SW 1271 (cell line): ENCODE measurements at regions not wholly inside any gene's neighbourhood (a gene's known extent, or its start where the extent isn't known, plus 50 kb on each side); places are given as distances from the start of the nearest gene placed in this dataset.

Experiments used
- DNase-seq, 2 experiments: peaks; one replicate each; lab custom pipeline; 2025; lab: John Stamatoyannopoulos, UW

DNA sequence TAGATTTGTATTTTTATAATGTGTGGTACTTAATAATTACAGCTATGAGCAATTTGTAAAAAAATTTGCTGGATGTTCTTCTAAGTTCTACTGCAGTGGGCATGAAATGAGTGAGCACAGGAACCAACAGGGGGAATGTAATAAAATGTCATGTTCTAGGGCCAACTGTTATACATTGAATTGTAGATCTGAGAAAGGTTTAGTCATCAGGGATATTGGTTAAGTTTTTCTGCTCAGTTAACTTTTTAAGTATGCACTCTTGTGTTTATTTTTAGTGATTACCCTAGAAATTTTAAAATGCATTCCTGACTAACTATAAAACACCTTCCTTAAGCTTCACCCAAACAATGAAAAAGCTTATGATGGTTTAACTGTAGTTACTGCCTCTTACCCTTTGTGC, 101.8 kb downstream of the CAND1 start:
- DNase-seq: no peak

DNA sequence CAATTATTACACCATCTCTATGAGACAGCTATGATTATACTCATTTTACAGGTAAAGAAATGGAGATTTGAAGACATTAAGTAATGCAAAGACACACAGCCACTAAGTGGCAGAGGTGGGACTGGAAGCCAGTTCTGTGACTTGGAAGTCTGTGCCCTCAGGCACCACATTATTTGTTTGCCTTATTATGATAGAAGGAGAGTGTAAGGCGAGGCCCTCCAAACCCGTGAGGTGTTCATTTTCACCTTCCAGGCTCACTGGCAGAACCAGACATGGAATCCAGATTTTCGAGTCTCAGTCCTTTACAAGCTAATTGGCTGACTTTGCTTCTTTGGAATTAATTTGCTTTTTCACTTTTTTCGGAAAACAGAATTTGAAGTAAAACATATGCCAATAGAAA, 107.9 kb downstream of the CAND1 start:
- DNase-seq: no peak

DNA sequence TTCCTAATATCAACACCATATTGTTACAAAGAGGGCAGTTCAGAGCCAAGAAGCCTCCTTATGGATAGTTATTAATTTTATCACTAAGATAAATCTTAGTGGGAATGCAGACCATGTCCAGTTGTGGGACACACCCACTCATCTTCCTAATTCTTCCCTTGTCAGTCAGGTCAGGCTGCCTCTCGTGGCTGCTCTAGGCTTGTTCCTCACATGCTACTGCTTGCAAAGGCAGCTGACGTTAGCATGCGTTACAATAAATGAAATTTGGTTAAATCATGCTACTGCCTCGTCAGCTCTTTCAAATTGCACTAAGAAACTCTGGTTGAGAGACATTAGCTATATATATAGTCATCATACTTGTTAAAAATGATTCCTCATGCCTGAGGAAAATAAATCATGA, 108.4 kb downstream of the CAND1 start:
- no peak for DNase-seq

DNA sequence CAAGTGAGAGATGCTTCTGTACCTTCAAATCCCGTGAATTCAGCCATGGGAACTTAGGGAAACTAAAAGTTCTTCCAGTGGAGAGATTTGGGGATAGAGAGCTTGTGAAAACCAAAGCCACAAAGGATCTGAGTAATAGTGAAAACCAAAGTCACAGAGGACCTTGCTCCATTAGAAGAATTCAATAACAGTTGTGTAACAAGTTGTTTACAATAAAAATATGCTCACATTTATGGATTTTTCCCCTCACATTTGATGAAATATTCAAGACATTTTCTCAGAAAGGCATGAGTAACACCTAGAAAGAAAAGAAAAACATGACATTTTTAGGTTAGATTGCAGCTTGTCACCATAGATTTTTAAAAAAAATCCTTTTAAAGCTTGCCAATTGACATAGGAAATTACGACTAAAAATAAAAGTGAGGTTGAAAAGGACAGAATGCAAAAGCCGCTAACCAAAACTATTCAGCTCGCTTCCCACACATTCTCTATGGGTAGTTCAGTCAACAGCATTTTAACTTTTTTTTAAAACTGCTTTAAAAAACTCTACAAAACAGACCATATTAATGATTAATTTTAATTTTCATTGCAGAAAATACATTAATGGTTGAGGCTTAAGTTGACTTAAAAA, 113.2 kb downstream of the CAND1 start:
- DNase-seq: no peak

DNA sequence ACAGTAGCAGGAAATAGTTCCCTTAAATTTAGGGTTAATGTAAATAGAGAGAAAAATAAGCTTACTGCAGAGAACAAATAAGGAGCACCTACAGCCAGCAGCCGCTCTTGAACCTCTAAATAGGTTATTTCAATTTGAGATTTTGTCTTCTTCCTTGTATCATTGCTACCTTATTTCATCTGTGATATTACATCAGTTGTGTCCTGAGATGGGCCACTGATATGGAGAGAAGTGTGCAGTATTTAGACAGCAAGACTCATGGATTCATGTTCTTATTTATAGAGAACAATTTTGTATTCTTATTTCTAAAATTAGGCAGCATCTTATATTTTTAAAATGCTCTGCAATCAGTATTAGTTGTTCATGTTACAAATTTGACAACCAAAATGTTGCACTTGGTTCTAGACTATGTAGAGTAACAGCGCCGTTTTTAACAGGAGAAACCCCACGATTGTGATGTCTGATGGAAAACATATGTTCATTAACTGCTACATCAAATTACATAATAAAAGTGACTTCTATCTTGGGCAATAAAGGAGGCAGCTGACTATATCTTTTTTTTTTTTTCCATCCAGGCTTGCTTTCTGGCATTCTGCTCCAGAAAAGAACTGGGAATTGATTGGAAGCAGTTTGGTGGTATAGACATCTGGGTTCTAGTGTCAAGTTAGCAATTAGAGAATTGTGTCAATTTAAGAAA, 117.9 kb downstream of the CAND1 start:
- DNase-seq: no peak

DNA sequence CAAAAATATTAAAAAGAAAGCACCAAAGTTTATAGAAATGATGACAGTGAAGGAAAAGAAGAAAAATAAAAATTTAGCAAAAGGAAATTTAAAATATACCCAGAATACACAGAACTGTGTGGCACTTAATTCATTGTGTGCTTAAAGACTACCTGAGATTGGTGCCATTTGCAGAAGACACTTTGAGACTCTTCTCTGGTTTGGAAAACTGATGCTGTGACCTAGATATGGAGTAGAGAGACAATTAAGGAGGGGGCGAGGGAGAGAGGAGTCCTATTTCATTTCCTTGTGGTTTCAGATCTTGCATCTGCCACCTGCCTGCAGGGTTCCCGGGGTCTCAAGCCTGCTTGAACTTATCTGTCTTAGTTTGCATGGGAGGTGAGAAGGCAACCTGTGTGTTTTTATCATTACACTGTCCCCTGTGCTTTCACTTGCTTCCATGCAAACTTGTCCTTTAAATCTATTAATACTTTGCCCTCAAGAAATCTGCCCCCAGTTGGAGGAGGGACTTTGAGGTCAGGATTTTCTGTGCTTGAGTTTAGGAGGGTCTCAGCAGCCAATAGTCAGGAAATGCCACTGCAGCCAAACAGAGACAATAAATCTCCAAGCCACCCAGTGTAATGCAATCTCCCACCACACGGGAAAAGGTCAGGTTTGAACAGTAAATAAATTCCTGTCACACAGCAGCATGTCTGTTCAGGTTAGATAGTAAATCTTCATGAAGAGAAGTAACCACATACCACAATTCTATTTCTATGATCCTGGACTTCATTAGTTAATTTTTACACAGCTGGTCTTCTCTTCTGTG, 119.4 kb downstream of the CAND1 start:
- no peak for DNase-seq

DNA sequence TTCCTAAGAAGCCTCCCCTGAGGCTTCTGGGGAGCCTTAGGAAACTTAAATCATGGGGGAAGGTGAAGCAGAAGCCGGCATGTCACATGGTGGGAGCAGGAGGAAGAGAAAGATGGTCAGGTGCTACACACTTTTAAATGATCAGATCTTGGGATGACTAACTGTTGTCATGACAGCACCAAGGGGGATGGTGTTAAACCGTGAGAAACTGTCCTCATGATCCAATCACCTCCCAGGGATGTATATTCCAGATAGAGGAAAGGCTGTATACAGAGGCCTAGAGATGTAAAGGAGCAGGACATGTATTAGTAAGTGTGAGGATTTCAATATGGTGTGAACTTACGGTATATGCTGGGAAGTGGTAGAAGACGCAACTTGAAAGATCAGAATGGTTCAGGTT, 121.1 kb downstream of the CAND1 start:
- DNase-seq: no peak

DNA sequence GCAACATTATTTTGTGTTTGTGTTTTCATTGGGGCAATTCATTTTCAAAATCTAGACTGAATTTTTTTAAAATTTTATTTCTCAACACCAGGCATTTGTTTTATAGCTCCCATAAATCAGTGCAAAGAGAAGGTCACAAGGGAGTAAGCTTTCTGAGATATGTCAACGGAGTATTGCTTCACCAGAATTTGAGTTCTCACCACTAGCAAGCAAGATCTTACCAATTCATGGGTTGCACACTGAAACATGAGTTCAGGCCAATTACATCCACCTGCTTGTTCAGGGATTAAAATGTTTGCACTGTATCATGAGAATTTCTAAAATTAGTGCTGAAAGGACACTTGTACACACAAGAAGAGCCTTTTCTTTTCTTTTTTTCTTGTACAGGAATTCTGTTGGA, 121.9 kb downstream of the CAND1 start:
- DNase-seq: no peak

DNA sequence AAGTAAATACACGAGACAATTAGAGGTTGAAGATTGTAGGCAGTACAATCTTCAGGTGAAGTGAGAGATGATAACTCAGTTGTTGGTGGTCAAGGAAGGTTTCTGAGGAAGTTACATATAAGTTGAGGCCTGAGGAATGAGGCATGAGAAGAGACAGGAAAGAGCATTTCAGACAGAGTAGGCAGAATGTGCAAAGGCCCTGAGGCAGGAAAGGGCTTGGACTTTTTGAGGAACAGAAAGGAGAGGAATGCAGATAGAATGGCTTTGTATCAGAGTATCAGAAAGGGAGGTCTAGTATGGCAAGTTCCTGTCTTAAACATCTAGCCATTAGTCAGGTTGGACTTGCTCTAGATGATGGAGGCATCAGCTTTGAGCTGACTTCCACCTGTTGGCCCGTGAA, 122.5 kb downstream of the CAND1 start:
- DNase-seq: no peak

DNA sequence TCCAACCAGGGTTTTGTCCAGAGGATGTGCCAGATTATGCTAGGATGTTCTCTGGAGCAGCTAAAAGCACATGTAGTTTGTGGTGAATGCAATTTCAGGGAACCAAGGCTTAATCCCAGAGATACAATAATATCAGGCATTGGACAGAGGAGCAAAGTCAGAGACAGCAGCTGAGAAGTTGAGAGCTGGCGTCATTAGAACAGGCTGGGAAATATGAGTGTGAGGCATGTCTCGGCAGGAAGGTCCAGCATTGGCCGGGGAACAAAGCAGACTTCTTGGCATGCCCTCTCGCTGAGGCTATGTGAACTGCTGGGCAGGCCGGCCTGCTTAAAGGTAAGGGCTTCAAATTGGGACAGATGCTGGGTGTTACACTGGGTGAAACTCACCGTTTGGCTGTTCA, 125.4 kb downstream of the CAND1 start:
- DNase-seq: no peak

DNA sequence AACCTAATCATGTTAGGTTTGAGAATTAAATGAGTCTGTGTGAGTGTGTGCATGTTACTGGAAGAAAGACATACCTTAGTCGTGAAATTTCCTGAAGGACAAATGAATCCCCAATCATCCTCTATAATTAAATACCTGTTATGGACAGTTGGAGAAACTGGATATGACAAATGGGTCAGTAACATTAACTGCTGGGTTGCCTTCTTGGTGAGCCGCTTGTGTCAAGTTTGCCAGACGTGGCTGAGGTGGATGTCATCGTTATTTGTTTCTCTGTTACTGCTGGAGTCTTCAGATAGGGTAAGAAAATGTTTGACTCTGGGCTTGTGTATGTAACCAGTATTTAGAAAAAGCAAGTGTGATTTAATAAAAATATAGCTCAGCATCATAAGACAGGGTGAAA, 131.6 kb downstream of the CAND1 start:
- DNase-seq: no peak

DNA sequence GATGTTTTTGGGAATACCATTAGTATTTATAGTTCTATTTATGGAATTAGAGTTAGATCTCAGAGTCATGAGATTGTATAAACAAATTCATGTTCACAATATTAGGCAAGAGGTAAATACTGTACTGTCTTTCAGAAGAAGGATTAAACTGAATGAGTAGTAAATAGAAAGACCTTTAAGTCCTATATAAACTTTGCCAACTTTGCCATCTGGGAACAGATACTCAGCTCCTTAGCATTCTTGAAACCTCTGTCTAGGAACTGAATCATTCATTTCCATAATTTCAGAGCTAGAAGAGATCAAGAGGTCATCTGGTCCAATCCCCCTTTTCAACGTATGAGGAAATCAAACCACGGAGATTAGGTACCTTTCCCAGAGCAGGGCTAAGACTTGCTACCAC, 141.1 kb downstream of the CAND1 start:
- DNase-seq: no peak

DNA sequence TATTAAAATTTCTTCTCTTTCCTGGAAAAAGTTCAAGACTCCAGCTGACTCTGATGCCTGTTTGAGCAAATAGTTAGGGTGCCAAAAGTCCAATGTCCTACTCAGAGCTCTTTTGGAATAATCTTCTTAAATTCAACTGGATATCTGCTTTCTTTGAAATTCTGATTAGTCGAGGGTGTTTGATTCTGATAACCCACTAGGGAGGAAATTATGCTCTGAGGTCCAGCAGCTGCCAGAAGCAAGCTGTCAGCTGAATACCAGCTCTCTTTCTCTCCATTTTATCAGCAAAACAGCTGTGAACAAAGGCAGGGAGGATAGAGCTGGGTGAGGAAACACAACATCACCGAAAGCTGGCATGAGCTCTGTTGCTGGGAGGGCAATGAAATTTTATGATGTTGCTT, 141.5 kb downstream of the CAND1 start:
- DNase-seq: no peak

DNA sequence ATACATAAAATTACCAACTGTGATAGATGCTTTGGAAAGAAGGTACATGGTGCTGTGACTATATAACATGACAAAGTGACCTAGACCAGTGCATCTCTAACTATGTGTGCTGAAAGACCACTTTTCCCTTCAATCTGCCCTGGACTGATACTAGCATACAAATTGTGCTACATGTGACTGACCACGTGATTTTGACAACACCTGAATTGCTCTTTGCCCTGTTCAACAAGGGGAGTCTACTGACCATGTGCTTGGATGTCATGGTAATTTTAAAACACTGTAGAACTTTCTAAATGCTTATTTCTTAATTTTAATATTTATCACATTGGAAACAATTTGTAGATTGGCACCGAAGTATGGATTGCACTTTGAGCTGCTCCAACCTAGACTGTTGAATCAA, 142.4 kb downstream of the CAND1 start:
- no peak for DNase-seq

DNA sequence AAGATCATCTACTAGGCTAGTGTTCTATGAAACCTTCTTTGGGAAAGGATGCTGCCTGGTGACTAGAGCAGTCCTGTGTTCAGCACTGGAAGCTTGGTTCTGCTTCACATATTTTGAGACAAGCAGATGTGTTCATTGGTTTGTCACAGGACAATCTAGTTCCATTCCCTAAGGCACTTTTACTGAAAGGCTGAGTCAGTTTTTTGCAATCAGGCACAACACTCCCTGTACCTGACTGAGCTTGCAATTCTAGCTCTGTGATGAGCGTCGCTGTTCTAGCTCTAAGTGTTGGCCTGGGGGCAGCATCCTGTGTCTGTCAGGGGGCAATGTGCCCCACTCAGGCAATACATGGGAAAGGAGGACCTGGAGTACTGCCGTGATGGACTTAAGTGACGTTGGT, 144.4 kb downstream of the CAND1 start:
- no peak for DNase-seq

DNA sequence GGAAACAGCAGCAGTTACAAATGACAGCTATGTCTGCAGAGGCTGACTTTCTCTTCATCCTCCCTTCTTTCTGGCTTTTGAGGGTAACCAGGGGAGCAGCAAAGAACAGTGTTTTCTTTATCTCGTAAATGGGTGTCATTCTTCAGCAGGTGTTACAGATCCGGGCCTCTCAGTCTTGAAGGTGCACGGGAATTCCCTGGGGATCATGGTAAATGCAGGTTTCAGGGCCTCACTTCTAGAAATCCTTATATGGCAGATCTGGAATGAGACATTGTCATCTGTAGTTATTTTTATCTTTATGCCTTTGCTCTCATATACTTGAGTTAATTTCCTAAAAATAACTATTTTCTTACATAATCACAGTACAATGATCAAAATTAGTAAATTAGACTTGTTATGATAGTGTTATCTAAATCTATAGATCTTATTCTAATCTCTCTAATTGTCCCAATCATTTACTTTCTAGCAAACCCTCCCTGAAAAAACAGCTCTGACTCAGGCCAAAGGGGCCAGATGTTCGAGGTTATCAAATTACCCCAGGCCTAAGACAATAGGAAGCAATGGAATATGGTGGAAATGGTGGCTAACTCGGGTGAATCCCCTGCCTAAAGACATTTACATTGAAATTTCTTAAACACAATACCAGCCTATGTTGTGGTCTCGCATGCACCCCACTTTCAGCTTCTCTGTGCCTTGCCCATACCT, 145.0 kb downstream of the CAND1 start:
- no peak for DNase-seq

DNA sequence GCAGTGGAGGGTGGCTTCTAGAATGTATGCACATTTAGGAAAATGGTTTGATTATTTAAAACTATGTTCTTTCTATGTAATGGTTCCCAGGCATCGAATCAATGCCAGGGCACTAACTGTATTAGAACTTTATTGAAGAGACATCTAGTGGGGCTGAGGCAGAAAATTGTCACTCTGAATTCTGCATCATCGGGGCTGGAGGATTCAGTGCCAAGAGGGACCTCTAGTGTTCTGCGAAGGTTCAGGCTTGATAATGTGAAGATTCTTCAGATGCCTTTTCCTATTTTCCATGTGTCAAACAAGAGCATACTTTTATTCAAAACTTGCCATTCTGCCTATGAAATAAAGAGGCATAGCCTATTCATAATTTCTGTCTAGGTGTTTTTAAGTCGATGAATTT, 146.3 kb downstream of the CAND1 start:
- peak in 1 of 2 experiments; percentile 9 for DNase-seq

DNA sequence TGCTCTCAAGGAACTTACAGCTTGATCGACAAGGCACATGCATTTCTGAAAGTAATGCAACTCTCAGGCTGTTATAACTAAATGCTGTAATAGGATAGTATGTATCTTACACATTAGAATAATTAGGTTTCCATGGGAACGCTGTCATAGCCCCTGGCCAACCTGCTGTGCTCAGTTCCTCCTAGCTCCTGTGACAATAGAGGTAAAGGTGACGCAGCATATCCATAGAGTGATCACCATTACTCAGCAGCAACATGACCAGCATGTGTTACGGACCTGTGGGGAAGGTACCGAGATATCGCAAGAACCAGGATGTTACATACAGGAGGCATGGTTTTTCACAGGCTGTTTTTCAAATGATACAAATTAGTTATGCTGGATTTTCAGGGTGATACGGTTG, 150.7 kb downstream of the CAND1 start:
- no peak for DNase-seq

DNA sequence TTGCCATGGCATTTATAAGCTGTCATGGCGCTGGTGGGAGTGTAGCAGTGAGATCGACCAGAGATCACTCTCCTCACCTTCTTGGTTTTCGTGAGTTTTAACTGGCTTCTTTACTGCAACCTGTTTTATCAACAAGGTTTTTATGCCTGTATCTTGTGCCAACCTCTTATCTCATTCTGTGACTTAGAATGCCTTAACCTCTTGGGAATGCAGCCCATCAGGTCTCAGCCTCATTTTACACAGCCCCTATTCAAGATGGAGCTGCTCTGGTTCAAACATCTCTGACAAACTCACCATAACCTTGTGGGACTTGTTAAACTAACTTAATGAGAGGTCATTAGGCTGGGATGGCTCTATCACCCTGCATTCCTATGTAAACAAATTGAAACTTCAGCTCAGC, 151.3 kb downstream of the CAND1 start:
- no peak for DNase-seq

DNA sequence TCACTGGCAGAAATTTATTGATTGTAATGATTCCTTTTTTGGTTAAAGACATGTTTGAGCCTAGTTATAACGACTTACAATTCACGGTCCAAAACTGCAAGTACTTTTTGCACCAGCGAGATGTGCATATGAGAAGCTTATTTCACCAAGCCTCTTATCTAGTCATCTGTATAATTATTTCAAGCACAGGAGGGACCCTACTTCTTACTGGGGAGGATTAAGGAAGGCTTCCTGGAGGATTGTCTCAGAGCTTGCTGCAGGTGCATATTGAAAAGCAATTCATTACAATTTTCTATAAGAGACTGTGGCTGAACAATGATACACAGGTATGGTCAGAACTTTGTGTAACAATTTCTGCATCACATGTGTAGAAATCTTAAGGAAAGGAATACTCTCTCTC, 152.9 kb downstream of the CAND1 start:
- DNase-seq: no peak

DNA sequence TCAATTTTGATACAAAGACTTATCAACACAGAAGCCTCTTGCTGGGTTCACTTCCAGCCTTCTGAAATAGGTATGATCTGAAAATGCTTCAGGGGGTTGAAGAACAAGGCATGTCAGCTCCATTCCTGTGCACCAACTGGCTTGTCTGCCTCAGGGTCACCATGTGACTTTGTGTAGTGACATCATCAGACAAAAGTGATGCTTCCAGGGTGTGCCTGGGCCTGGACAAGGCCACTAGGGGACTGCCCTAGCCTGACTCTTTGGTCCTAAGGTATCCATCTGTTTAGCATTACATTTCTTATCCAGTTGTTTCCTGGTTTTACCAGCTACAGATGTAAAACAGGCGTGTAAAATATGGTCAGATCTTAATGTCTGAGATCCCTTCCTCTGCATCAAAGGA, 155.6 kb downstream of the CAND1 start:
- no peak for DNase-seq

DNA sequence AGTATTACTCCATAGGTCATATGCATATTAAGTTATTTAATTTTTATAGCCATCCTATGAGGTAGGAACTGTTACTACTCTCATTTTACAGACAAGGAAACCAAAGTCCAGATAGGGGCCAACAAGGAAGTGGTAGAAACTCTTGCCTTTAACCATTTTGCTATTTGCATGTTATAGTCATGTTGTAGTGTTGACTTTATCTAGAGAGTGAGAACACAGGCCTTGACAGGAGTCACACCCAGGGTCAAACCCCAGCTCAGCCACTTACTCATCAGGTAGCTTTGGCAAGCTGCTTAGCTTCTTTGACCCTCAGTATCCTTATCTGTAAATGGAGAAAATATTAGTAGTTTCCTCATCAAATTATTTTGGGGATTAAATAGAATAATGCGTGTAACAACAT, 156.2 kb downstream of the CAND1 start:
- DNase-seq: no peak

DNA sequence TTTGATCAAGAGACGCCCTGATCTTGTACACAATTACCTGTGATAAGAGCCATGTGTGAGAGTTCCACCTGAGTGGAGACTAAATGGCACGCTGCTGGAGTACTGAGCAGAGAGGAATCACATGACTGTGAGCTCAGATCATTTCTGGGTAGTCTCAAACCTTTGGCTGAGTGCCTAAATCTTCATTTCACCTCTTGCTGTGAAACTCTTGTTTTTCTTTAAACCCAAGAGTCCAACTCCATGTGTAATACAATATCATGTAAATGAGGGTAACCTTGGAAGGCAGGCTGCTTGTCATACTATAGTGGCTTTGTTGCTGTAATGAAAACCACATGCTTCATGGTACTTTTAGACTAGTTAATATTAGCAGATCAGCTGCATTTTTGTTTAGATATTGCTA, 156.9 kb downstream of the CAND1 start:
- DNase-seq: no peak
